Ammon's horn (tissue), 1 donor: ENCODE measurements at regions not wholly inside any gene's neighbourhood (a gene's known extent, or its start where the extent isn't known, plus 50 kb on each side); places are given as distances from the start of the nearest gene placed in this dataset.
A peak's percentile ranks its signal among the peaks of the same experiment; 100 is the strongest.
"Not testable (repeated sequence)": the region's sequence is repeated elsewhere in the genome, so short reads cannot be mapped to it uniquely, and the experiment has no call there.

Experiments used
- DNase-seq: peaks from one replicate; pipeline ENCODE4 v3.0.0-alpha.2; 2016; ENCODE audit warnings: low spot score

GRCh38 chr5:50588471-50588870, 78.0 kb upstream of the PARP8 start:
- not testable (repeated sequence) for DNase-seq

DNA sequence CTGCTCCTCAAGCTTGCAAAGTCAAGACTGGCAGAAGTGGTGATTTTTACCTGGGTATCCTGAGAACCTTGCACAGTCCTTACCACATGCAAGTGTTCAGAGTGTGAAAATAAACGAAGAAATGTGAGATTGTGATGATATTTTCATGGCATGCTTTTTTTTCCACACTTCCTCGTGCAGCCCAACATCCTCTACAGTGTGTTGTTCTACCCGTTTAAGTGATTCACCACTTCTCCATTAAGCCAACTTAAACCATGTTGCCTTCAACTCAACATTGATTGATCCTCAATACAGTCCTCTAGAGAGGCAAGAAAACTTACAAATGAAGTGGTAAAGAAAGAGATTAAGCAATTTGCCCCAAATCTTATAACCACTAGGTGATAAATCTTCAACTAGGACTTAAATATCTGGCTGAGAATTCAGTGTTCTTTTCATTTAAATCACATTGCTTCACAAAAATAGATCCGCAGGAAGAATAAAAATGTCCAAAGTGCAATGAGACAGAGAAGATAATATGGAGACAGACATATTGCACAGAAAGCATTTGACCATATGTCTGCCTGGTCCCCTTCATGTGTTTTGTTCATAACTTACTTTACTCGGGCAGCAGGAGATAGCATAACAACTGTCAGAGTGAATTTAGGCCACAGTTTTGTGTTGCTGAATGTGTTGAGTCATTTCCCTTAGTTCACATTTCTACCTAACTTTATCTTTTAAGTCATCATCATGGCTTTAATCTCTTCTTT, 75.8 kb upstream of the PARP8 start:
- DNase-seq: not testable (repeated sequence)

DNA sequence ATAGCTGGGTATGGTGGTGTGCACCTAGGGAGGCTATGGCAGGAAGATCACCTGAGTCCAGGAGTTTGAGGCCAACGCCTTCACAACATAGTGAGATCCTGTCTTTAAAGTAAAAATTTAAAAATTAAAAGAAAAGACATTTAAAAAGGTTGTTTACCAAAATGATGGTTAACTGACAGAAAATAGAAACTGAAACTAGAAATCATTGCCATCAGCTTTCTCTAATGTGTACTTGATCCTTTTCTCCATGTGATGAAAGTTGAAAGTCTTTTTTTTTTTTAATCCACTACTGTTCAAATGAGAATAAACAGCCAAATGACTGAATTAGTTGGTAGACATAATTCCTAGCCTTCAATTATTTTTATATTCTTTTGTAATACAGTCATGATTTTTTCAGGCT, 75.1 kb upstream of the PARP8 start:
- not testable (repeated sequence) for DNase-seq

DNA sequence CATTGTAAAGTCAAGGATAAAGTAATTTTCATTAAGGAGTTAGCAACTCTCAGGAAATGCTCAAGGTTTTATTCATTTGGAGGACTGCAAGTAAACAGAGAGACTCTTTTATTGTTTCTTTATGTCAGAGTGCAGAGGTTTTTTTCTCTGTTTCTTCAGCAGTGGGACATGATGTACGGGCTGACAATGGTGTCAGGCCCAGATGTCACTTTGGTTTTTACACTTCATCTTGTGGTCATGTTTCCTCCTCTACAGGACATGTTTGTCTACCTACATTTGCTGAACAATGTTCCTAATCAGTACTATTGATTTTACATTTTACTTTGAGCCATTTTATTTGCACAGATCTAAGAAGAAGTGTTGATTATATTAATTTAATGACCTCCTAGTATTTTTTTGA, 72.8 kb upstream of the PARP8 start:
- no peak for DNase-seq

DNA sequence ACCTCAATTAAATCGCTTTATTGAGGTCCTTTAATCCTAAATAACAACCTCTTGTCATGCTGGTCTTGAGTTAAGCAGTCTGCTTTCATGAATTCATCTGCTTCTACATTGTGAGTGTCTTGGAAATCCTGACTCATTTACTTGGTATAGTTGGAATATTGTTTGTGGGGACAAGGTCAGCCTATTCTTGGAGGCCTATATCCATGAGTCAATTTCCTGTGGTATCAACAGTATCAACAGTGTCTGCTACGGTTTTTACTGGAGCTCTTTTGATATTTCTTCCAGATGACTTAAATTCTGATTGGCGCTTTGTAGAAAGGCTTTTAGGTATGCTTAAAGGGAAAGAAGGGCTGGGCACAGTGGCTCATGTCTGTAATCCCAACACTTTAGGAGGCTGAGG, 71.2 kb upstream of the PARP8 start:
- no peak for DNase-seq

GRCh38 chr5:50601576-50601975, 64.9 kb upstream of the PARP8 start:
- DNase-seq: not testable (repeated sequence)

DNA sequence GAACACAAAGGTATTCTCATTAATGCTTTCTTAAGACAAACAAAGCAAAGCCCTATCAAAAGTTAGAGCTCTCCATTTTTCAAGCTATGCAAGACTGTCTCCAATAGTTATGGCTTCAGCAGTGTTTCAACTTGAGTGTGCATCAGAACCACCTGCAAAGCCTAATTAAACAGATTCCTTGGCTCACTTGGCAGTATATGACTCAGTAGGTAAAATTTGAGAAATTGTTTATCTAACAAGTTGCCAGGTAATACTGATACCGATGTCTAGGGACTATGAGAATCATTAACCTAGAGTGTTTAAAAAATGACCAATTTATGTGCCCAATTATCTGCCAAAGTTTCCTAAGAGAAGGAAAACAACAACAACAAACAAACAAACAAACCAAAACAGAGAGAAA, 60.3 kb upstream of the PARP8 start:
- no peak for DNase-seq

- DNase-seq: not testable (repeated sequence)
These were observed 59.0 kb upstream of the PARP8 start for GRCh38 chr5:50607456-50607855.

DNA sequence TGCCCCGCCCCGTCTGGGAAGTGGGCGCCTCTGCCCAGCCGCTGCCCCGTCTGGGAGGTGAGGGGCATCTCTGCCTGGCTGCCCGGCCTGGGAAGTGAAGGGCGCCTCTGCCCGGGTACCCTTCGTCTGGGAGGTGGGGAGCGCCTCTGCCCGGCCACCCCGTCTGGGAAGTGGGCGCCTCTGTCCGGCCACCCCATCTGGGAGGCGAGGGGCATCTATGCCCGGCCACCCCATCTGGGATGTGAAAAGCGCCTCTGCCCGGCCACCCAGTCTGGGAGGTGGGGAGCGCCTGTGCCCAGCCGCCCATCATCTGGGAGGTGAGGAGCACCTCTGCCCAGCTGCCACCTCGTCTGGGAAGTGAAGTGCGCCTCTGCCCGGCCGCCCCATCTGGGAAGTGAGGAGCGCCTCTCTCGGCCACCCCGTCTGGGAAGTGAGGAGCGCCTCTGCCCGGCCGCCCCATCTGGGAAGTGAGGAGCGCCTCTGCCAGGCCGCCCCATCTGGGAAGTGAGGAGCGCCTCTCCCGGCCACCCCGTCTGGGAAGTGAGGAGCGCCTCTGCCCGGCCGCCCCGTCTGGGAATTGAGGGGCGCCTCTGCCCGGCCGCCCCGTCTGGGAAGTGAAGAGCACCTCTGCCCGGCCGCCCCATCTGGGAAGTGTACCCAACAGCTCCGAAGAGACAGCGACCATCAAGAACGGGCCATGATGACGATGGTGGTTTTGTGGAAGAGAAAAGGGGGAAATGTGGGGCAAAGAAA, 58.3 kb upstream of the PARP8 start:
- not testable (repeated sequence) for DNase-seq

DNA sequence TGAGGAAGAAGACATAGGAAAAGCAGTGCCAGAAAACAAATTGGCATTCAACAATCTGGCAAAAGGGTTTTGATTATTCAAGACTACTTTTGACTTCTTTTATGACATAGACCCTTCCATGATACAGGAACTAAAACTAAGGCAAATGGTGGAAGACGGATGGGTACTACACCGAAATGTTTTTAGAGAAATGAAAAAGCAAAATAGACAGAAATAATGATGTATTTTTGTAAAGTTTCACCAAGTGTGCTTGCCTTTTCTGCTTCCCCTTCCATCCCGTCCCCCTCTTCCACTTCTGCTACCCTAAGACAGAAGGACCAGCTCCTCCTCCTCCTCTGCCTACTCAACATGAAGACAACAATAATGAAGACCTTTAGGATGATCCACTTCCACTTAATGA, 53.4 kb upstream of the PARP8 start:
- DNase-seq: peak; percentile 16
